Activated T-helper 9 cell treated with anti-CD3 and anti-CD28 coated beads, Interleukin-2, amount 50 U/mL, for 16 hours (primary cell): ENCODE measurements at regions not wholly inside any gene's neighbourhood (a gene's known extent, or its start where the extent isn't known, plus 50 kb on each side); places are given as distances from the start of the nearest gene placed in this dataset.

Experiments
- DNase-seq: peaks from one replicate; pipeline ENCODE4 v3.0.0-alpha.2; 2020; ENCODE audit warnings: low read depth

GRCh38 chr10:129331839-129332220, 135.2 kb upstream of the MGMT start:
- no peak for DNase-seq

- DNase-seq, result no peak
Measured at GRCh38 chr10:129332476-129332875, 134.6 kb upstream of the MGMT start.

GRCh38 chr10:129333706-129334105, 133.3 kb upstream of the MGMT start:
- DNase-seq, result no peak

- DNase-seq, result no peak
Measured at GRCh38 chr10:129334266-129334665, 132.8 kb upstream of the MGMT start.

GRCh38 chr10:129335396-129335795, 131.6 kb upstream of the MGMT start:
- DNase-seq, result no peak

GRCh38 chr10:129335942-129336341, 131.1 kb upstream of the MGMT start:
- DNase-seq, result no peak

GRCh38 chr10:129339191-129339590, 127.8 kb upstream of the MGMT start:
- no peak for DNase-seq

GRCh38 chr10:129339841-129340240, 127.2 kb upstream of the MGMT start:
- DNase-seq, result no peak

GRCh38 chr10:129341087-129341486, 126.0 kb upstream of the MGMT start:
- DNase-seq, result no peak

GRCh38 chr10:129342385-129342784, 124.7 kb upstream of the MGMT start:
- DNase-seq, result no peak

GRCh38 chr10:129343141-129343540, 123.9 kb upstream of the MGMT start:
- no peak for DNase-seq

- no peak for DNase-seq
Measured at GRCh38 chr10:129344103-129344502, 122.9 kb upstream of the MGMT start.

- DNase-seq, result no peak
Measured at GRCh38 chr10:129344731-129345355, 122.2 kb upstream of the MGMT start.

- DNase-seq, result no peak
Measured at GRCh38 chr10:129345763-129346162, 121.3 kb upstream of the MGMT start.

GRCh38 chr10:129350690-129351089, 116.4 kb upstream of the MGMT start:
- no peak for DNase-seq

GRCh38 chr10:129353101-129353500, 113.9 kb upstream of the MGMT start:
- DNase-seq, result no peak

GRCh38 chr10:129360046-129360445, 107.0 kb upstream of the MGMT start:
- no peak for DNase-seq

GRCh38 chr10:129361676-129362376, 105.2 kb upstream of the MGMT start:
- DNase-seq, result no peak

- DNase-seq, result no peak
Measured at GRCh38 chr10:129364949-129365348, 102.1 kb upstream of the MGMT start.

GRCh38 chr10:129365767-129366402, 101.2 kb upstream of the MGMT start:
- DNase-seq, result no peak

GRCh38 chr10:129366450-129366849, 100.6 kb upstream of the MGMT start:
- DNase-seq, result no peak

- DNase-seq, result no peak
Measured at GRCh38 chr10:129369566-129369965, 97.5 kb upstream of the MGMT start.

GRCh38 chr10:129371541-129371940, 95.5 kb upstream of the MGMT start:
- DNase-seq, result no peak

GRCh38 chr10:129372172-129372571, 94.9 kb upstream of the MGMT start:
- DNase-seq, result no peak
